ENCODE measurements at regions not wholly inside any gene's neighbourhood (a gene's known extent, or its start where the extent isn't known, plus 50 kb on each side); places are given as distances from the start of the nearest gene placed in this dataset.
"Not testable (repeated sequence)": the region's sequence is repeated elsewhere in the genome, so short reads cannot be mapped to it uniquely, and the experiment has no call there.

GRCh38 chr16:49959552-49960277, 65.3 kb upstream of the CNEP1R1 start:
- no peak for TF ChIP-seq EZH2phosphoT487 (IDR thresholded peaks at IDR 0.05; ENCODE audit: low read depth)
- Histone ChIP-seq H3K4me2 (ENCODE audit: low read length) (no peak overlapping the region), H3K27ac (ENCODE audit: low read length) (no peak overlapping the region), H4K20me1 (ENCODE audit: insufficient read depth, low read length) (no peaks in the 10 kb centered on the region), H3K9ac (ENCODE audit: low read length) (no peak overlapping the region), H3K36me3 (replicated peaks; ENCODE audit: low read depth, low read length) (no peaks in the 10 kb centered on the region), H2AFZ (ENCODE audit: low read depth, low read length) (no peak overlapping the region), H3K27me3 (ENCODE audit: low read depth, low read length) (peaks cover 10% of the 10 kb centered on the region), H3K4me3 (ENCODE audit: low read length) (no peak overlapping the region), H3K4me1 (ENCODE audit: low read length) (no peaks in the 10 kb centered on the region), H3K9me3 (ENCODE audit: insufficient read depth, low read length) (no peaks in the 10 kb centered on the region), H3K79me2 (ENCODE audit: low read length) (no peaks in the 10 kb centered on the region)

- H3K9ac ChIP-seq (ENCODE audit: low read length), result no peak overlapping the region
- H3K4me3 ChIP-seq (ENCODE audit: low read length), result no peak overlapping the region
- H3K4me2 ChIP-seq (ENCODE audit: low read length), result no peak overlapping the region
- H3K27ac ChIP-seq (ENCODE audit: low read length), result no peak overlapping the region
- H2AFZ ChIP-seq (ENCODE audit: low read depth, low read length), result no peak overlapping the region
- no peaks in the 10 kb centered on the region for H3K9me3 ChIP-seq (ENCODE audit: insufficient read depth, low read length)
- no peaks in the 10 kb centered on the region for H3K79me2 ChIP-seq (ENCODE audit: low read length)
- no peaks in the 10 kb centered on the region for H3K36me3 ChIP-seq (replicated peaks; ENCODE audit: low read depth, low read length)
- TF ChIP-seq CTCF (IDR thresholded peaks at IDR 0.05; ENCODE audit: low read depth, low read length) (no peak), EZH2phosphoT487 (IDR thresholded peaks at IDR 0.05; ENCODE audit: low read depth) (no peak)
- no peaks in the 10 kb centered on the region for H4K20me1 ChIP-seq (ENCODE audit: insufficient read depth, low read length)
- peaks cover 10% of the 10 kb centered on the region for H3K27me3 ChIP-seq (ENCODE audit: low read depth, low read length)
- H3K4me1 ChIP-seq (ENCODE audit: low read length), result no peaks in the 10 kb centered on the region
Measured at GRCh38 chr16:49961089-49961488, 63.9 kb upstream of the CNEP1R1 start.

GRCh38 chr16:49962566-49962965, 62.5 kb upstream of the CNEP1R1 start:
- H3K4me3 ChIP-seq (ENCODE audit: low read length); H3K79me2 ChIP-seq (ENCODE audit: low read length); H3K4me2 ChIP-seq (ENCODE audit: low read length); H3K27ac ChIP-seq (ENCODE audit: low read length); H3K27me3 ChIP-seq (ENCODE audit: low read depth, low read length); H3K36me3 ChIP-seq (replicated peaks; ENCODE audit: low read depth, low read length); H3K9me3 ChIP-seq (ENCODE audit: insufficient read depth, low read length); H3K9ac ChIP-seq (ENCODE audit: low read length); H2AFZ ChIP-seq (ENCODE audit: low read depth, low read length); H3K4me1 ChIP-seq (ENCODE audit: low read length); H4K20me1 ChIP-seq (ENCODE audit: insufficient read depth, low read length): not testable (repeated sequence)

- H3K27ac ChIP-seq (ENCODE audit: low read length), result no peak overlapping the region
- no peaks in the 10 kb centered on the region for H3K79me2 ChIP-seq (ENCODE audit: low read length)
- no peak overlapping the region for H2AFZ ChIP-seq (ENCODE audit: low read depth, low read length)
- H3K4me2 ChIP-seq (ENCODE audit: low read length), result no peak overlapping the region
- no peaks in the 10 kb centered on the region for H4K20me1 ChIP-seq (ENCODE audit: insufficient read depth, low read length)
- H3K4me3 ChIP-seq (ENCODE audit: low read length), result no peak overlapping the region
- H3K9ac ChIP-seq (ENCODE audit: low read length), result no peak overlapping the region
- H3K4me1 ChIP-seq (ENCODE audit: low read length), result no peaks in the 10 kb centered on the region
- H3K36me3 ChIP-seq (replicated peaks; ENCODE audit: low read depth, low read length), result no peaks in the 10 kb centered on the region
- H3K27me3 ChIP-seq (ENCODE audit: low read depth, low read length), result peaks cover 14% of the 10 kb centered on the region
- H3K9me3 ChIP-seq (ENCODE audit: insufficient read depth, low read length), result no peaks in the 10 kb centered on the region
- TF ChIP-seq CTCF (IDR thresholded peaks at IDR 0.05; ENCODE audit: low read depth, low read length), result no peak
- no peak for TF ChIP-seq EZH2phosphoT487 (IDR thresholded peaks at IDR 0.05; ENCODE audit: low read depth)
Measured at GRCh38 chr16:49964316-49964715, 60.7 kb upstream of the CNEP1R1 start.

GRCh38 chr16:49964973-49965372, 60.1 kb upstream of the CNEP1R1 start:
- no peaks in the 10 kb centered on the region for H4K20me1 ChIP-seq (ENCODE audit: insufficient read depth, low read length)
- no peaks in the 10 kb centered on the region for H3K79me2 ChIP-seq (ENCODE audit: low read length)
- H3K9me3 ChIP-seq (ENCODE audit: insufficient read depth, low read length), result no peaks in the 10 kb centered on the region
- no peak overlapping the region for H3K27ac ChIP-seq (ENCODE audit: low read length)
- H2AFZ ChIP-seq (ENCODE audit: low read depth, low read length), result no peak overlapping the region
- TF ChIP-seq CTCF (IDR thresholded peaks at IDR 0.05; ENCODE audit: low read depth, low read length) (no peak), EZH2phosphoT487 (IDR thresholded peaks at IDR 0.05; ENCODE audit: low read depth) (no peak)
- H3K27me3 ChIP-seq (ENCODE audit: low read depth, low read length), result peaks cover 13% of the 10 kb centered on the region
- no peak overlapping the region for H3K4me3 ChIP-seq (ENCODE audit: low read length)
- no peak overlapping the region for H3K4me2 ChIP-seq (ENCODE audit: low read length)
- H3K4me1 ChIP-seq (ENCODE audit: low read length), result no peaks in the 10 kb centered on the region
- no peak overlapping the region for H3K9ac ChIP-seq (ENCODE audit: low read length)
- no peaks in the 10 kb centered on the region for H3K36me3 ChIP-seq (replicated peaks; ENCODE audit: low read depth, low read length)

All from OCI-LY3 (cell line).